ENCODE measurements at regions not wholly inside any gene's neighbourhood (a gene's known extent, or its start where the extent isn't known, plus 50 kb on each side); places are given as distances from the start of the nearest gene placed in this dataset.

- DNase-seq = no peak
- no peak overlapping the region for H3K4me3 ChIP-seq
- no peaks in the 10 kb centered on the region for H3K36me3 ChIP-seq
- no peaks in the 10 kb centered on the region for H3K4me1 ChIP-seq
- intact Hi-C loops (cut with DNase I) = no loop called here
- H3K27me3 ChIP-seq = no peaks in the 10 kb centered on the region
- TF ChIP-seq CTCF (IDR thresholded peaks at IDR 0.05) (no peak), POLR2AphosphoS5 (IDR thresholded peaks at IDR 0.05) (no peak), EP300 (IDR thresholded peaks at IDR 0.05) (no peak), POLR2A (IDR thresholded peaks at IDR 0.05) (no peak)
- no peaks in the 10 kb centered on the region for H3K9me3 ChIP-seq
- no peak overlapping the region for H3K27ac ChIP-seq
- WGBS, 2 donors = 76 to 86% methylated on average over 5 of the region's 5 CpGs
Observed at GRCh38 chr2:199594443-199594842, 136.7 kb upstream of the SATB2 start.

- Histone ChIP-seq H3K4me3 (no peak overlapping the region), H3K27ac (no peak overlapping the region), H3K4me1 (no peaks in the 10 kb centered on the region), H3K27me3 (no peaks in the 10 kb centered on the region), H3K36me3 (no peaks in the 10 kb centered on the region), H3K9me3 (no peaks in the 10 kb centered on the region)
- WGBS, 2 donors = 49 to 77% methylated on average over 4 of the region's 4 CpGs
- TF ChIP-seq EP300 (IDR thresholded peaks at IDR 0.05) (no peak), POLR2A (IDR thresholded peaks at IDR 0.05) (no peak), CTCF (IDR thresholded peaks at IDR 0.05) (no peak), POLR2AphosphoS5 (IDR thresholded peaks at IDR 0.05) (no peak)
- no peak for DNase-seq
- intact Hi-C loops (cut with DNase I) = no loop called here
Observed at GRCh38 chr2:199591826-199592225, 134.1 kb upstream of the SATB2 start.

- Histone ChIP-seq H3K4me1 (no peaks in the 10 kb centered on the region), H3K36me3 (no peaks in the 10 kb centered on the region), H3K4me3 (no peak overlapping the region), H3K27ac (no peak overlapping the region), H3K27me3 (no peaks in the 10 kb centered on the region), H3K9me3 (no peaks in the 10 kb centered on the region)
- 49 to 71% methylated on average over 5 of the region's 5 CpGs for WGBS, 2 donors
- intact Hi-C loops (cut with DNase I) = no loop called here
- no peak for TF ChIP-seq POLR2AphosphoS5 (IDR thresholded peaks at IDR 0.05)
- TF ChIP-seq EP300 (IDR thresholded peaks at IDR 0.05) = no peak
- TF ChIP-seq POLR2A (IDR thresholded peaks at IDR 0.05) = no peak
- no peak for TF ChIP-seq CTCF (IDR thresholded peaks at IDR 0.05)
- no peak for DNase-seq
Observed at GRCh38 chr2:199590321-199591203, 132.8 kb upstream of the SATB2 start.

- Histone ChIP-seq H3K4me3 (no peak overlapping the region), H3K9me3 (no peaks in the 10 kb centered on the region), H3K4me1 (no peaks in the 10 kb centered on the region), H3K36me3 (no peaks in the 10 kb centered on the region), H3K27me3 (no peaks in the 10 kb centered on the region), H3K27ac (no peak overlapping the region)
- TF ChIP-seq POLR2A (IDR thresholded peaks at IDR 0.05) (no peak), CTCF (IDR thresholded peaks at IDR 0.05) (no peak), POLR2AphosphoS5 (IDR thresholded peaks at IDR 0.05) (no peak), EP300 (IDR thresholded peaks at IDR 0.05) (no peak)
- intact Hi-C loops (cut with DNase I) = no loop called here
- DNase-seq = no peak
- 86 to 94% methylated on average over 11 of the region's 11 CpGs for WGBS, 2 donors
Observed at GRCh38 chr2:199589306-199589705, 131.6 kb upstream of the SATB2 start.
